ENCODE measurements at regions not wholly inside any gene's neighbourhood (a gene's known extent, or its start where the extent isn't known, plus 50 kb on each side); places are given as distances from the start of the nearest gene placed in this dataset.
"Not testable (repeated sequence)": the region's sequence is repeated elsewhere in the genome, so short reads cannot be mapped to it uniquely, and the experiment has no call there.

GRCh38 chr5:101627770-101628169 lies 668.3 kb downstream of the SLCO4C1 start:
- DNase-seq: not testable (repeated sequence)

GRCh38 chr5:101626572-101626971 lies 669.5 kb downstream of the SLCO4C1 start:
- no peak for DNase-seq

GRCh38 chr5:101611039-101611438 lies 685.0 kb downstream of the SLCO4C1 start:
- DNase-seq: no peak

- DNase-seq: no peak
These were observed 687.8 kb downstream of the SLCO4C1 start for GRCh38 chr5:101608322-101608721.

- DNase-seq: no peak
These were observed 690.4 kb downstream of the SLCO4C1 start for GRCh38 chr5:101605700-101606099.

- DNase-seq: no peak
These were observed 695.5 kb downstream of the SLCO4C1 start for GRCh38 chr5:101600614-101601013.

- DNase-seq: no peak
These were observed 687.3 kb upstream of the ST8SIA4 start for GRCh38 chr5:101590384-101590783.

- no peak for DNase-seq
These were observed 682.3 kb upstream of the ST8SIA4 start for GRCh38 chr5:101585366-101585765.

GRCh38 chr5:101580591-101580990 lies 677.5 kb upstream of the ST8SIA4 start:
- DNase-seq: no peak

GRCh38 chr5:101574017-101574416 lies 670.9 kb upstream of the ST8SIA4 start:
- no peak for DNase-seq

GRCh38 chr5:101561018-101561417 lies 657.9 kb upstream of the ST8SIA4 start:
- DNase-seq: no peak

GRCh38 chr5:101543780-101544179 lies 640.7 kb upstream of the ST8SIA4 start:
- DNase-seq: no peak

GRCh38 chr5:101539315-101539714 lies 636.2 kb upstream of the ST8SIA4 start:
- no peak for DNase-seq

GRCh38 chr5:101535626-101536025 lies 632.5 kb upstream of the ST8SIA4 start:
- no peak for DNase-seq

- DNase-seq: no peak
These were observed 631.5 kb upstream of the ST8SIA4 start for GRCh38 chr5:101534491-101535110.

GRCh38 chr5:101532430-101532829 lies 629.3 kb upstream of the ST8SIA4 start:
- DNase-seq: no peak

GRCh38 chr5:101531026-101531425 lies 627.9 kb upstream of the ST8SIA4 start:
- DNase-seq: no peak

GRCh38 chr5:101529094-101529493 lies 626.0 kb upstream of the ST8SIA4 start:
- not testable (repeated sequence) for DNase-seq

GRCh38 chr5:101520417-101520816 lies 617.3 kb upstream of the ST8SIA4 start:
- no peak for DNase-seq

GRCh38 chr5:101517795-101518194 lies 614.7 kb upstream of the ST8SIA4 start:
- no peak for DNase-seq

GRCh38 chr5:101515721-101516120 lies 612.6 kb upstream of the ST8SIA4 start:
- no peak for DNase-seq

GRCh38 chr5:101505891-101506570 lies 602.9 kb upstream of the ST8SIA4 start:
- no peak for DNase-seq

GRCh38 chr5:101482931-101483330 lies 579.8 kb upstream of the ST8SIA4 start:
- no peak for DNase-seq

GRCh38 chr5:101473483-101473882 lies 570.4 kb upstream of the ST8SIA4 start:
- no peak for DNase-seq

- no peak for DNase-seq
These were observed 558.4 kb upstream of the ST8SIA4 start for GRCh38 chr5:101461455-101461854.

Data from dermis blood vessel endothelial cell (primary cell).